ENCODE measurements at regions not wholly inside any gene's neighbourhood (a gene's known extent, or its start where the extent isn't known, plus 50 kb on each side); places are given as distances from the start of the nearest gene placed in this dataset.
A peak's percentile ranks its signal among the peaks of the same experiment; 100 is the strongest.
"Not testable (repeated sequence)": the region's sequence is repeated elsewhere in the genome, so short reads cannot be mapped to it uniquely, and the experiment has no call there.

DNA sequence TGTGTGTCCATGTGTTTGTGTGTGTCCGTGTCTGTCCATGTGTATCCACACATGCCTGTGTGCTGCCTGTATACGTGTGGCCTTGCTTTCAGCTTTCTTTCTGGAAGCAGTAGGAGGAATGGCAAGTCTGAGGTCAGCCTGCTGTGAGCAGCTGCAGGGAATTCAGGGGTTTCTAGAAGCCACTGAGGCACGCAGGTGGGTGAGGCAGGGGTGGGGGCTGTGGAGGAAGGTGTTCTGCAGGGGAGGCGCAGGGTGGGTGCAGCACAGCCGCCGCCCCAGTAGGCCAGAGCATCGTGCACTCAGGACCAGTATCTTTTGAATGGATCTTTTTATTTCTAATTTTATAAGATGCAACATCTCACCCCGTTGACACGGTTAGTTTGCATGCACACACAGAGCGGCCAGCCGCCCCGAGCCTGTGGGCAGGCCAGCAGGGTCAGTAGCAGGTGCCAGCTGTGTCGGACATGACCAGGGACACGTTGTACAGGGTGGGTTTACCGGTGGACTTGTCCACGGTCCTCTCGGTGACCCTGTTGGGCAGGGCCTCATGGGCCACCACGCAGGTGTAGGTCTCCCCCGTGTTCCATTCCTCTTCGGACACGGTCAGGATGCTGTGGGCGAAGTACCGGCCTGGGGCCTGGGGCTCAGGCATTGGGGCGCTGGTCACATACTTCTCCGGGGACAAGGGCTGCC lies 327.7 kb downstream of the TMEM121 start:
- Mint-ChIP-seq H3K4me1 (ENCODE audit: low read depth) (peaks cover 30% of the 10 kb centered on the region), H3K27ac (no peak overlapping the region), H3K27me3 (peaks cover 4% of the 10 kb centered on the region), H3K4me3 (no peak overlapping the region), H3K36me3 (no peaks in the 10 kb centered on the region), H3K9me3 (no peaks in the 10 kb centered on the region)
- intact Hi-C loops (cut with micrococcal nuclease): no loop called here
- ChIA-PET POLR2A (no interaction called here), CTCF (no interaction called here)
- no peak for DNase-seq

DNA sequence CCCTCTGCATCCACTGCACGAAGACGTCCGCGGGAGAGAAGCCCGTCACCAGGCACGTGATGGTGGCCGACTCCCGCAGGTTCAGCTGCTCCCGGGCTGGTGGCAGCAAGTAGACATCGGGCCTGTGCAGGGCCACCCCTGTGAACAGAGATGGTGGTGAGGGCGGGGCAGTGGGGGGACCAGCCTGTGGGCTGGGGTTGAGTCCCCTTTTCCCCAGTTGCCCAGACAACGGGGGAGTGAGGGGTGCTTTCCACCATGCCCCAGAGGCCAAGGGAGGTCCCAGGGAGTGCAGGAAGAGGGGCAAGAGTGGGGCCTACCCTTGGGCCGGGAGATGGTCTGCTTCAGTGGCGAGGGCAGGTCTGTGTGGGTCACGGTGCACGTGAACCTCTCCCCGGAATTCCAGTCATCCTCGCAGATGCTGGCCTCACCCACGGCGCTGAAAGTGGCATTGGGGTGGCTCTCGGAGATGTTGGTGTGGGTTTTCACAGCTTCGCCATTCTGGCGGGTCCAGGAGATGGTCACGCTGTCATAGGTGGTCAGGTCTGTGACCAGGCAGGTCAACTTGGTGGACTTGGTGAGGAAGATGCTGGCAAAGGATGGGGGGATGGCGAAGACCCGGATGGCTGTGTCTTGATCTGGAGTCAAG lies 328.3 kb downstream of the TMEM121 start:
- no peak overlapping the region for H3K27ac Mint-ChIP-seq
- no peak overlapping the region for H3K4me3 Mint-ChIP-seq
- ChIA-PET CTCF (no interaction called here), POLR2A (no interaction called here)
- no peaks in the 10 kb centered on the region for H3K36me3 Mint-ChIP-seq
- peaks cover 31% of the 10 kb centered on the region for H3K4me1 Mint-ChIP-seq (ENCODE audit: low read depth)
- intact Hi-C loops (cut with micrococcal nuclease): no loop called here
- H3K9me3 Mint-ChIP-seq: no peaks in the 10 kb centered on the region
- H3K27me3 Mint-ChIP-seq: peaks cover 4% of the 10 kb centered on the region
- DNase-seq: peak; percentile 5

GRCh38 chr14:105855246-105855892 lies 329.0 kb downstream of the TMEM121 start:
- ChIA-PET POLR2A (no interaction called here), CTCF (no interaction called here)
- no peak overlapping the region for H3K27ac Mint-ChIP-seq
- intact Hi-C loops (cut with micrococcal nuclease): no loop called here
- peaks cover 33% of the 10 kb centered on the region for H3K4me1 Mint-ChIP-seq (ENCODE audit: low read depth)
- peak; percentile 8 for DNase-seq
- no peak overlapping the region for H3K4me3 Mint-ChIP-seq
- H3K27me3 Mint-ChIP-seq: peaks cover 6% of the 10 kb centered on the region
- H3K9me3 Mint-ChIP-seq: no peaks in the 10 kb centered on the region
- no peaks in the 10 kb centered on the region for H3K36me3 Mint-ChIP-seq

DNA sequence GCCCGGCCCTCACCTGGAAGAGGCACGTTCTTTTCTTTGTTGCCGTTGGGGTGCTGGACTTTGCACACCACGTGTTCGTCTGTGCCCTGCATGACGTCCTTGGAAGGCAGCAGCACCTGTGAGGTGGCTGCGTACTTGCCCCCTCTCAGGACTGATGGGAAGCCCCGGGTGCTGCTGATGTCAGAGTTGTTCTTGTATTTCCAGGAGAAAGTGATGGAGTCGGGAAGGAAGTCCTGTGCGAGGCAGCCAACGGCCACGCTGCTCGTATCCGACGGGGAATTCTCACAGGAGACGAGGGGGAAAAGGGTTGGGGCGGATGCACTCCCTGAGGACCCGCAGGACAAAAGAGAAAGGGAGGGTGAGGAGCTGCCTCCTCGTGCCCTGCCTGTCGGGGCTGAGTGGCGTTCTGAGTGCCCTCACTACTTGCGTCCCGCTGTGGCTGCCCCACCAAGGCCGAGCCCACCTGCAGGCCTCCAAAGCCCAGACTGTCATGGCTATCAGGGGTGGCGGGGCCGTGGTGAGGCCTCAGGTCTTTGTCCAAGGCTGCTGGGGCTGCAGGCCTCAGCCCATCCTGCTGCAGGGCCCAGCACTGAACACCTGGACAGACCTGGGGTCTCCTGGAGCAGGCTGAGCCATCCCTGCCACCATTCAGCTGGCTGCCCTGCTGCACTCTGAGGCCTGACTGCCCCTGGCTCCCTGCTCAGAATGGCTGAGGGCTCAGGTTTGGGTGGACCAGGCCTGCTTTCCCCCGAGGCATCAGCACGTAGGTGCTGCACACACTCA lies 329.7 kb downstream of the TMEM121 start:
- ChIA-PET CTCF (no interaction called here), POLR2A (no interaction called here)
- H3K4me3 Mint-ChIP-seq: peak overlapping the region; percentile 51
- peak; percentile 8 for DNase-seq
- H3K27me3 Mint-ChIP-seq: peaks cover 7% of the 10 kb centered on the region
- no peaks in the 10 kb centered on the region for H3K9me3 Mint-ChIP-seq
- peak overlapping the region; percentile 33 for H3K27ac Mint-ChIP-seq
- no peaks in the 10 kb centered on the region for H3K36me3 Mint-ChIP-seq
- H3K4me1 Mint-ChIP-seq (ENCODE audit: low read depth): peaks cover 39% of the 10 kb centered on the region
- intact Hi-C loops (cut with micrococcal nuclease): no loop called here

- ChIA-PET POLR2A (no interaction called here), CTCF (interaction anchor here (1.8 kb wide), 1 partner anchor 89 kb away, joined by 5 read pairs; no protein-coding TSS in a partner anchor)
- no peaks in the 10 kb centered on the region for H3K9me3 Mint-ChIP-seq
- H3K4me3 Mint-ChIP-seq: peak overlapping the region; percentile 51
- peak overlapping the region; percentile 86 for H3K27ac Mint-ChIP-seq
- H3K4me1 Mint-ChIP-seq (ENCODE audit: low read depth): peaks cover 46% of the 10 kb centered on the region
- intact Hi-C loops (cut with micrococcal nuclease): no loop called here
- H3K36me3 Mint-ChIP-seq: no peaks in the 10 kb centered on the region
- H3K27me3 Mint-ChIP-seq: peaks cover 8% of the 10 kb centered on the region
- DNase-seq: no peak
Observed at GRCh38 chr14:105856676-105857219, 330.4 kb downstream of the TMEM121 start.

DNA sequence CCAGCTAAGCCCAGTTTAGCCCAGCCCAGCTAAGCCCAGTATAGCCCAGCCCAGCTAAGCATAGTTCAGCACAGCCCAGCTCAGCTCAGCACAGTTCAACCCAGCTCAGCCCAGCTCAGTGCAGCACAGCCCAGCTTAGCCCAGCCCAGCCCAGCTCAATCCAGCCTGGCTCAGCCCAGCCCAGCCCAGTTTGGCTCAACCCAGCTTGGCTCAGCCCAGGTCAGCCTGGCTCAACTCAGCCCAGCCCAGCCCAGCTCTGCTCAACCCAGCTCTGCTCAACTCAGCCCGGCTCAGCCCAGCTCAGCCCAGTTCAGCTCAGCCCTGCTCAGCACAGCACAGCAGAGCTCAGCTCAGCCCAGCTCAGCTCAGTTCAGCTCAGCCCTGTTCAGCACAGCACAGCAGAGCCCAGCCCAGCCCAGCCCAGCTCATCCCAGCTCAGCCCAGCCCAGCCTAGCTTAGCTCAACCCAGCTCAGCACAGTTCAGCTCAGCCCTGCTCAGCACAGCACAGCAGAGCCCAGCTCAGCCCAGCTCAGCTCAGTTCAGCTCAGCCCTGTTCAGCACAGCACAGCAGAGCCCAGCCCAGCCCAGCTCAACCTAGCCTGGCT lies 330.9 kb downstream of the TMEM121 start:
- H3K4me3 Mint-ChIP-seq: peak overlapping the region; percentile 66
- ChIA-PET POLR2A (no interaction called here), CTCF (interaction anchor here (1.8 kb wide), 1 partner anchor 89 kb away, joined by 5 read pairs; no protein-coding TSS in a partner anchor)
- H3K27ac Mint-ChIP-seq: peak overlapping the region; percentile 86
- peaks cover 8% of the 10 kb centered on the region for H3K27me3 Mint-ChIP-seq
- intact Hi-C loops (cut with micrococcal nuclease): no loop called here
- peak; percentile 36 for DNase-seq
- H3K9me3 Mint-ChIP-seq: no peaks in the 10 kb centered on the region
- no peaks in the 10 kb centered on the region for H3K36me3 Mint-ChIP-seq
- H3K4me1 Mint-ChIP-seq (ENCODE audit: low read depth): peaks cover 52% of the 10 kb centered on the region

GRCh38 chr14:105857826-105858675 lies 331.7 kb downstream of the TMEM121 start:
- ChIA-PET POLR2A (no interaction called here), CTCF (interaction anchor here (0.5 to 1.8 kb wide), 2 partner anchors 88 to 554 kb away, joined by 3 to 5 read pairs; no protein-coding TSS in a partner anchor)
- H3K36me3 Mint-ChIP-seq: no peaks in the 10 kb centered on the region
- peaks cover 58% of the 10 kb centered on the region for H3K4me1 Mint-ChIP-seq (ENCODE audit: low read depth)
- H3K27me3 Mint-ChIP-seq: peaks cover 11% of the 10 kb centered on the region
- no peaks in the 10 kb centered on the region for H3K9me3 Mint-ChIP-seq
- peak overlapping the region; percentile 66 for H3K4me3 Mint-ChIP-seq
- intact Hi-C loops (cut with micrococcal nuclease): no loop called here
- peak overlapping the region; percentile 86 for H3K27ac Mint-ChIP-seq
- peak; percentile 64 for DNase-seq

- H3K9me3 Mint-ChIP-seq: no peaks in the 10 kb centered on the region
- peak; percentile 24 for DNase-seq
- peak overlapping the region; percentile 66 for H3K4me3 Mint-ChIP-seq
- peak overlapping the region; percentile 86 for H3K27ac Mint-ChIP-seq
- POLR2A ChIA-PET: no interaction called here
- intact Hi-C loops (cut with micrococcal nuclease): no loop called here
- no peaks in the 10 kb centered on the region for H3K36me3 Mint-ChIP-seq
- H3K27me3 Mint-ChIP-seq: peaks cover 11% of the 10 kb centered on the region
- H3K4me1 Mint-ChIP-seq (ENCODE audit: low read depth): peaks cover 59% of the 10 kb centered on the region
- CTCF ChIA-PET: interaction anchor here (0.5 to 1.8 kb wide), 2 partner anchors 88 to 554 kb away, joined by 3 to 5 read pairs; no protein-coding TSS in a partner anchor
Observed at GRCh38 chr14:105858676-105859025, 332.3 kb downstream of the TMEM121 start.

- POLR2A ChIA-PET; intact Hi-C loops (cut with micrococcal nuclease); H3K36me3 Mint-ChIP-seq; H3K9me3 Mint-ChIP-seq: not testable (repeated sequence)
- peak overlapping the region; percentile 86 for H3K27ac Mint-ChIP-seq
- peaks cover 11% of the 10 kb centered on the region for H3K27me3 Mint-ChIP-seq
- CTCF ChIA-PET: interaction anchor here (0.5 to 1.5 kb wide), 4 partner anchors 86 to 553 kb away, joined by 3 to 6 read pairs (median 4); no protein-coding TSS in a partner anchor
- H3K4me3 Mint-ChIP-seq: peak overlapping the region; percentile 66
- DNase-seq: peak; percentile 29
- peaks cover 59% of the 10 kb centered on the region for H3K4me1 Mint-ChIP-seq (ENCODE audit: low read depth)
Observed at GRCh38 chr14:105859073-105859716, 332.8 kb downstream of the TMEM121 start.

DNA sequence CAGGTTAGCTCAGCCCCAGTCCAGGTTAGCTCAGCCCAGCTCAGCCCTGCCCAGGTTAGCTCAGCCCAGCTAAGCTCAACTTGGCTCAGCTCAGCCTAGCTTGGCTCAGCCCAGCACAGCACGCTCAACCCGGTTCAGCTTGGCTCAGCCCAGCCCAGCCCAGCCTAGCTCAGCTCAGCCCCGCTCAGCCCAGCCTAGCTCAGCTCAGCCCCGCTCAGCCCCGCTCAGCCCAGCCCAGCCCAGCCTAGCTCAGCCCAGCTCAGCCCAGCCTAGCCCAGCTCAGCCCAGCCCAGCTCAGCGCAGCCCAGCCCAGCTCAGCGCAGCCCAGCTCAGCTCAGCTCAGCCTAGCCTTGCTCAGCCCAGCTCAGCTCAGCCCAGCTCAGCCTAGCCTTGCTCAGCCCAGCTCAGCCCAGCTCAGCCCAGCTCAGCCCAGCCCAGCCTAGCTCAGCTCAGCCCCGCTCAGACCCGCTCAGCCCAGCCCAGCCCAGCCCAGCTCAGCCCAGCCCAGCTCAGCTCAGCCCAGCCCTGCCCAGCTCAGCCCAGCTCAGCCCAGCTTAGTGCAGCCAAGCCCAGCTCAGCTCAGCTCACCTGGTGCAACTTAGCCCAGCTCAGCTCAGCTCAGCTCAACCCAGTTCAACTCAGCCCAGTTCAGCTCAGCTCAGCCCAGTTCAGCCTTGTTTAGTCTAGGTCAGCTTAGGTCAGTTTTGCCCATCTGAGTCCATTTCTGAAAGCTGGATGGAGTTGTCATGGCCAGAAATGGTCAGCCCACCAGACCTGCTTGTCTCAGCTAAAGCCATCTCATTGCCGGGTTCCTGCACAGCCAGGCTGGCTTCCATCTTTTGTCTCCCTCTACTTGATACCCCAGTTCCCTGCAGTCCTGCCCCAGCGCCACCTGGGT lies 333.6 kb downstream of the TMEM121 start:
- Mint-ChIP-seq H3K27me3 (peaks cover 11% of the 10 kb centered on the region), H3K4me1 (ENCODE audit: low read depth) (peaks cover 55% of the 10 kb centered on the region), H3K27ac (peak overlapping the region; percentile 86), H3K36me3 (no peaks in the 10 kb centered on the region), H3K4me3 (peak overlapping the region; percentile 66), H3K9me3 (no peaks in the 10 kb centered on the region)
- POLR2A ChIA-PET: no interaction called here
- peak; percentile 62 for DNase-seq
- intact Hi-C loops (cut with micrococcal nuclease): loop anchor here (10.0 kb wide), 1 partner anchor 135 kb away; no protein-coding TSS in a partner anchor
- CTCF ChIA-PET: interaction anchor here (0.5 to 1.5 kb wide), 3 partner anchors 85 to 209 kb away, joined by 3 to 6 read pairs (median 5); no protein-coding TSS in a partner anchor

All from activated CD4-positive, alpha-beta memory T cell treated with anti-CD3 and anti-CD28 coated beads for 36 hours (primary cell).